HG02852 (cell line): ENCODE measurements at regions not wholly inside any gene's neighbourhood (a gene's known extent, or its start where the extent isn't known, plus 50 kb on each side); places are given as distances from the start of the nearest gene placed in this dataset.
"Not testable (repeated sequence)": the region's sequence is repeated elsewhere in the genome, so short reads cannot be mapped to it uniquely, and the experiment has no call there.

ENCODE experiments used
- ATAC-seq: cut with Tn5 transposase; IDR thresholded peaks from one replicate; pipeline ENCODE4 v1.9.1; 2021; ENCODE audit warnings: mild to moderate bottlenecking, moderate library complexity; ENCODE audit not compliant: unreplicated experiment

DNA sequence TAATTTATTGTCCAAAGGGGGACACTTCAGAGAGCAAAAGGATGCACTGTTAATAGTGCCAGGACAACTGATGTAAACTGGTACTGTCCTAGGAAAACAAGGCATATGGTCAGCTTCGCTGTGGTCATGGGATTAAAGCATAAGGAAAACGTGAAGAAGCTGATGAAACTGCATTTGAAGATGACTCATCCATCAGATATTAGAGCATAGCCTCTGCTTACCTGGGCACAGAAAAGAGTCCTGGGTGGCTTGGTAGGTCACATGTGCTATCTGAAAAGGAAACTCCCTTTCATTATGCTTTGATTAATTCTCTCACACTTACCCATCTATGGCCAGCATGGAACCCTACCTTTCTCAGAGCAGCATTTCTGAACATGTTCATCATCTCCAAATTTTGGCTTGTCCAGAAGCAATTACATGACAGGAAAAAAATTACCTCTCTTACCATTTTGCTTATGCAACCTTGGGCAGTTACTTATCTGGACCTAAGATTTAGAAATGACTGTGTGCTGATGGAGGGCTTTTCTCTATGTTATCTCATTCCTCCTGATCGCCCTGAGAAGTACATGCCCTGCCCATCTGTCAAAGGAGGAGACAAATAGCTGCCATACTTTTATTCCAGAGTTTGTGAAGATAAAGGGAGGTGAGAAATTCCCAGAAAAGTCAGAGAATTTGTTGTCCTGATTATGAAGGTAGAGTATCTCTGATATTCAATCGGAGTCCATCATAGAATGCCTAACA is 275.3 kb upstream of the SLC14A2 start:
- ATAC-seq, result no peak

DNA sequence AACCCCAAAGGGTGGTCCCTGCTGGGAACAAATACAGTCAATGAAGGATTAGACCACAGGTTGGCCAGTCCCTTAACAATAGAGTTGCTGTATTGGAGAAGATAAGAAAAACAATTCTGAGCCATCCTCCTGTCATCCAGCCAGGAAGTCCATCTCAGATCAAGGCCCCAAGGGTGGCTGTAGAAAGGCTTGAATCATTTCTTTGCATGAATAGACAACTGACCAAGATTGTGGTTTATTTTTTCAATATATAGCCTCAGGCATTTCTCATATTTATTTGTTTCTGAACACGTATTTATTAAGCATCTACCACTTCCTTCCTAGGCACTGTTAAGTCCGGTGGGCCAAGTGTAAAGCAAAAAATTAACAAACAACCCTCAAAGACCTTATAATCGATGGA is 274.4 kb upstream of the SLC14A2 start:
- ATAC-seq, result no peak

DNA sequence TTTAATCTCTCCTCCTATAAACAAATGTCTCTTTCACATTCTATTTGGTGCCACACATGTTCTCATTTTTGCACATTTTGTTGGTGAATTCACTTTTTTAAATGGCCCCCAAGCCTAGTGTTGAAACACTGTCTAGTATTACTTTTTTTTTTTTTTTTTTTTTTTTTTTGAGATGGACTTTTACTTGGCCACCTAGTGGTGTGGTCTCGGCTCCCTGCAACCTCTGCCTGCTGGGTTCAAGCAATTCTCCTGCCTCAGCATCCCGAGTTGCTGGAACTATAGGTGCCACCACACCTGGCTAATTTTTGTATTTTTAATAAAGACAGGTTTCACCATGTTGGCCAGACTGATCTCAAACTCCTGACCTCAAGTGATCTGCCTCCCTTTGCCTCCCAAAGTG is 273.8 kb upstream of the SLC14A2 start:
- no peak for ATAC-seq

DNA sequence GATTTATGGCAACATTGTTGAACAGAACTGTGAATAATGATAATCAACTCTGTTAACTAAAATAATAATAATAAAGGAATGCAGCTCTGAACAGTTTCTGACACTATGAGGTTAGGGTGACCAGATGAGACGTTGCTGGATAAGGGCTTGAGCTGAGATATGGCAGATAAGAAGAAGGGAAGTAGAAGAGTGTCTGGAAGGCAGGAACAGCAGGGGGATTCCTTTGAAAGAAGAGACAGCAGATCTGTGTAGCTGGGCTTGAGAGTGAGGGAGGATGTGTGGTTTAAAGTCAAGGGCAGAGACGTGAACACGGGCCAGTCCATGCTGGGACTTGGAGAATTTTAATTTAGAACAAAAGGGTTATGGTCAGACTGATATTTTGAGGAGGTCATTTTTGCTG is 273.1 kb upstream of the SLC14A2 start:
- ATAC-seq, result no peak

DNA sequence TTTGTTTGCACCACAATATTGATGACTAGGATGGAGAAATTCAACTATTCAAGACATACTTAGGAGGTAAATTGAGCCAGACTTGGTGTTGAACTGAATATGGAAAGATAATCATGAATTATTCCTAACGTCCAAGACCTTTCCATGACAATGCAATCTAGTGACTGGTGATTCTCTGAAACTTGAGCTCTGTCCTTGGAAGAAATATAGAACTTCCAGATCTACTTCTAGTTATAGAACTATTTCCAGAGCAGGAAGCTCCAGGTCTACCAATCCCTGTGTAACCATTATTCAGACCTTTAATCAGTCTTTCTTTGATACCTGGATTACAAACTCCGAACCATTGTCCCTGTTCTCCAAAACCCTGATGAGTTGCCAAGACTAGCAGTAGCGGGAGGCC is 272.6 kb upstream of the SLC14A2 start:
- no peak for ATAC-seq

DNA sequence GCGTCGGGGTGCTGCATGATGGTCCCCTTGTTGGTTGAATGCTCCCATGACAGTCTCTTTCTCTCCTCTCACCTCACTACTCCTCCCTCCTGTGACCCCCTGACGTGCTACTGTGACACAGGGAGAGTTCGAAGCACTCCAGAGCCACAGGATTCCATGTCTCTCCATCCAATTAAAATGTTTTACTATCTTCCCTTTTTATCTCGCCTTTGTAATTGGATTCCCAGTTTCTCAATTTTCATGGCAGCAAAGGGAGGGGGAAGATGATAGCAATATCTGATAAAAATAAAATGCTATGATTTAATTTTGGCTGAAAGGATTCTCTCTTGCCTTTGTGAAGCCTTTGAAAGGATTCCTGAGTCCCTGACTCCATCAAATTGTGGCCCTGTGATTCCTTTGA is 271.9 kb upstream of the SLC14A2 start:
- no peak for ATAC-seq

DNA sequence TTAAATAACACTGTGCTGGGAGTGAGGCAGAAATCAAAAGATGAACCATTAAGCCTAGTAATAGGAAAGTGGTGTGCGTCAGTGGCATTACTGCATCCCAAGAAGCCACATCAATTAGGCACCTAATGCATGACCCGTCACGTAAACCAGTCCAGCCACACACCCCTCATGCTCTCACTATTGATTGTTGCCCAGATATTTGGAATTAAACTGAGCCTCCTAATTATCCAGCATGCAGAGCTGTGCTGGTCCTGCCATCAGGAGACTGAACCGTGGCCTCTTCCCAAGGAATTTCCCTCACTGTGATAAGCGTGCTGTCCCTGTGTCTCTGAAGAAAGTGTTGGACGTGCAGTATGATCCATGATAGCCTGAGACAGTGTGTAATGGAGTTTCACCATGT is 270.6 kb upstream of the SLC14A2 start:
- not testable (repeated sequence) for ATAC-seq

DNA sequence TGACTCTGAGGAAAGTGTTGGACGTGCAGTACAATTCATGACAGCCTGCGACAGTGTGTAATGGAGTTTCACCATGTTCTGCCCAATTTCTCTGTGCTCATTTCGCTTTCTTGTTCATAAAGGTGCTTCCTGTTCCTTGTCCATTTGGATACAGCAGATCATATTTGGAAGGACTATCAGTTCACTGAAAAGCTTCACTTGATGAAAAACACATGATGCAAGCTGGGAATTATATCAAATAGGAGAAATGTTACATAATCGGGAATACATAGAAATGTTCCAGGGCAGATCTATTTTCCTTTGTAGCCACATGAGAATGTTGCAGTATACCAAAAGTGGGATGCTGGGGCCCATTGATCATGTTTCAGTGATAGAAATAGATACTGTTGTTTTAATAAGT is 266.3 kb upstream of the SLC14A2 start:
- ATAC-seq, result no peak

DNA sequence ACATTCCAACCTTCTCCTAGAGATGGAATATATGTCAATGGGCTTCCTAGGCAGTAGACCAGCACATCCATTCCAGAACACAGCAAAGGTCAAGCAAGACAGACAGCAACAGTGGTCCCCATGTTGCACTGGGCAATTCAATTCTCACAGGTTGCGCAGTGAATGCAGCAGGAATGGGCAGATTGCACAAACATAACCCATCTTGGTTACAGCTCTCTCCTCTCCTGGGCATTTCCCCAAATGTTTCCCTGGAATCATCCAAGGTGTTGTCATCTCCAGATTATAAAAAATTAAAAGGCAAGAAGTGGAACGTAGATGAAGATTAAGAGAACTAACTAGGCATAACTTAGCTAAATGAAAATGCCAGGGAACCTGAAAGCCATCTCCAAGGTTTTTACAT is 265.8 kb upstream of the SLC14A2 start:
- ATAC-seq, result no peak

DNA sequence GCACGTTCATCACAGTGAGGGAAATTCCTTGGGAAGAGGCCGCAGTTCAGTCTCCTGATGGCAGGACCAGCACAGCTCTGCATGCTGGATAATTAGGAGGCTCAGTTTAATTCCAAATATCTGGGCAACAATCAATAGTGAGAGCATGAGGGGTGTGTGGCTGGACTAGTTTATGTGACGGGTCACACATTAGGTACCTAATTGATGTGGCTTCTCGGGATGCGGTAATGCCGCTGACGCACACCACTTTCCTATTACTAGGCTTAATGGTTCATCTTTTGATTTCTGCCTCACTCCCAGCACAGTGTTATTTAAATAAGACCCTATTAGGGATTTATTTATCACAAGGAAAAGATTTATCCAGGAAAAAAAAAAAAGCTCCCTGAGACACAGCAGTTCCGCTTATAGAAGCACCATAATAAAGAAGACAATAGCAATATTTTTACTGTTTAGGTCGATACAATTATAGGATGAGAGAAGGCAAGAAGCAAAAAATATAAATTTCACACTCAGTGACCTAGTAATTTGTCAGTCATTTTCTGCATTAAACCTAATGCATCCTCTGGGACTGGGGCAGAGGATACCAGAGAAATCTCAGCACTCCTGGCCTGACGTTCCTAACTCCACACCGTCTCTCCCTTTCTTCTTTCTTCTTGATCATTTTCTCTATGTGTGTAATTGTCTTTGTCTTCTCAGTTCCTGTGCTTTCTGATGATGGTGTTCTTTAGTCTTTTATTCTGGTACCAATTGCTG is 264.7 kb upstream of the SLC14A2 start:
- ATAC-seq, result no peak

DNA sequence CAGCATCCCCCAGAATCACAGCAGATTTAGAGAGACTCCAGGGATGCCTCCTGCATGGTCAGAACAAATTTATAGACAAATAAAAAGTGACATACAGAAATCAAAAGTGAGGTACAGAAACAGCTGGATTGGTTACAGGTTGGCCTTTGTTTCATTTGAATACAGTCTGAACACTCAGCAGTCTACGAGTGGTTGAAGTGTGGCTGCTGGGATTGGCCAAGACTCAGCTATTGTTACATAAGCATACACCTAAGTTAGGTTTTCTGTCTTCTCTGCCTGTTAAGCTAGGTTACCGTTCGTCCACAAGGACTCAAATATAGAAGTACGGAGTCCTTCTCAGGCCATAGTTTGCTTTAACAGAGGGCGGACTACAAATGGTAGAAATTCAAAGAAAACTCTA is 262.4 kb upstream of the SLC14A2 start:
- ATAC-seq, result no peak

DNA sequence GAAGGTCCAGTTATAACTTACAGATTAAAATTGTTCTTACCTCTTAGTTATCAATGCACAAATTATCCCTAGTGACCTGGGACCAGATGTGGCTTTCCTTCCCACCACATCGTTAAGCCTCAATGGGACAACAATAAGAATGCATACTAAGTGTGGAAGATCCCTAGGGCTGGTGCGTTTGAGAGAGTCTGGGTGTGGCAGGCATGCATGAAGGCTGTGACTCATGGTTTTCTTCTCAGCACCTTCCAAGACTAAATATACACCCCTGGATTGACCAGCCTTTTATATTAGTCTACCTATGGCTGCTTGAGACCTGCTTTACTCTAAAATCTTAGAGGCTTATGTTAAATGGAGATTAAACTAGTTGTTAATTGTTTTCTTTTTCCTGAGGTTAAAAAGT is 261.7 kb upstream of the SLC14A2 start:
- ATAC-seq, result no peak

DNA sequence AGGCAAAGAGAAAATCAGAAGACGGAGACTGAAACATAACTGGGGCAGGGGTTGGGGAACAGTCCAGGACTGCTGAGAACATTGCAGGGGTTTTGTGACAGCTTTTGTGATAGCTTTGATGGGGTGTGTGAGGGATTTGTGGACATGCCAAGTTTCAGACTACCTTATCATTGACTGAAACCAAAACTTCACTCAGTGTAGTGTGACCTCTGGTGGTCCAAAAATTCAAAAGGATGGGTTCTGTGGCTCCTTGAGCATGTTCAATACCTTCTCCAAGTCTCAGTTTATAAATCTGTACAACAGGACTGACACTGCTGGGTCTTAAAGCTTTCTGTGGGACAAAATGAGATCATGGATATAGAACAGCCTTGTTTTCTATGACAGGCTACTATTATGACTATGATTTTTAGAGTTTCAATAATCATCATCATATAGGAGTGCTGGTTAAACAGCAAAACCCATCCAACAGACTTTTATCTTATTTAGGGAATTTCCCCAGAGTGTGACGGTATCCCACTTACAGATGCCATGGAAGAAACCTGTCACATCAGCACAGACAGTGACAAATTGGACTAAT is 259.2 kb upstream of the SLC14A2 start:
- ATAC-seq, result no peak

DNA sequence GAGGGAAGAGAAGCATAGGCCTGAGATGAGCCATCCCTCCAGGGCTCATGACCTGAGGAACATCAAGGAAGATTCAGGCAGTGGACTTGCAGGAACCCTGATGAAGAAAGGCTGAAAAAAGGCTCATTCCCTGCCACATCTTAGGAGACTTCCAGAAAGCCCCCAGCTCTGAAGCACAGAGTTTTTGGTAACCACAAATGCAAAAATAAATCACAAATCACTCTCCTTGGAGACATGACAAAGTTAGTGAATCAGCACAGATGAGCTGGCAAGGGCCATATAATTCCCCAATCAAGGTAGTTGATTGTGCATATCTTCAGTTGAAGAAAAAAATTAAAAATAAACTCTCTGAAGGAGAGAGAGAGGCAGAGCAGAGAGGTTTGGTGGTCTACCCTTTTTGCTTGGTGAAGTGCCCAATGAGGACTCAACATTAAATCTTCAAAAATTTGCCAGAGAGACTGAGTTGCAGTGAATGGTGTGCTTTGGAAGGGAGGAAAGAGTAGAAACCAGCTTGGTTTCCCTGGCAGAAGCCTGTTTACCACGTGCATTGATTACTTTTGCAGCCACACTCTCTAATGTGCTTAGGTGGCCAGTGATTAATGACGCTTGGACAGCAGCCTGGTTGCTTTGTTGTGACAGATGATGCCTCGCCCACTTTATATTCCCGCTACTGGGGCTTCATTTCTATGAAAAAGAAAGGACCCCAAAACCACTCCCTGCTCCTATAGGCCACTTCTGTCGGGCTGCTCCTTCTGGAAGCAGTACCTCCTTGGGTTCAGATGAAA is 257.4 kb upstream of the SLC14A2 start:
- no peak for ATAC-seq

DNA sequence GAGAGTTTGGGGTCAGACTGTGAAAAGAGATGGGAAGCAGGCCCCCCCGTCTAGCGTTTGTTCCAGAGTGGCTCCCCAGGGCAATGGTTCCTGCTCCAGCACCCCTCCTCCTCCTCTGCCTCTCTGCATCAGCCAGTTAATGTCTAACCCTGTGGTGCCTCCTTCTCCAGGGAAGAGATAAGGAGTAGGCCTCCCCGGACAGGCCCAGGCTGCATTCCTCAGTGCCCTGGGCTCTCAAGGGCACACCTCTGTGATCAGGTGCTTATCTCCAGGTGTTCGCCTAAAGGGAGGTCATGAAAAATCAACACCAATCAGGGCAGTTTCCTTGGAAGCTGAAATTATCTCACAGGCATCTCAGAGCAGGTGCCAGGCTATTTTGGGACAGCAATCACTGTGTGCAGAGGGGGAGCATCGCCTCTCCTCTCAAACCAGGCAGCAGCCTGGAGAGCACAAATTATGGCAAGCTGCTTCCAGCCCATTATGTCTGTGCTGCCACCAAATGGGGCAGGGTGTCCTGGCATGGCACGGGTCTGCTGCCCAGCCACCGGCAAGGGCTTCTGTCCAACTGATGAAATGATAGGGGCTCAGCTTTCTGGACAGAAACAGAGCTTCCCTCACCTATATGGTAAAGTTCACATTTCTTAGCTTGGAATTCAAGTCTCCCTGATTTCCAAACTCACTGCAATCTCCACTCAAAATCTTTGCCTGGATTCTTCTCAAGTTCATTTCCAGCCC is 255.8 kb upstream of the SLC14A2 start:
- no peak for ATAC-seq

DNA sequence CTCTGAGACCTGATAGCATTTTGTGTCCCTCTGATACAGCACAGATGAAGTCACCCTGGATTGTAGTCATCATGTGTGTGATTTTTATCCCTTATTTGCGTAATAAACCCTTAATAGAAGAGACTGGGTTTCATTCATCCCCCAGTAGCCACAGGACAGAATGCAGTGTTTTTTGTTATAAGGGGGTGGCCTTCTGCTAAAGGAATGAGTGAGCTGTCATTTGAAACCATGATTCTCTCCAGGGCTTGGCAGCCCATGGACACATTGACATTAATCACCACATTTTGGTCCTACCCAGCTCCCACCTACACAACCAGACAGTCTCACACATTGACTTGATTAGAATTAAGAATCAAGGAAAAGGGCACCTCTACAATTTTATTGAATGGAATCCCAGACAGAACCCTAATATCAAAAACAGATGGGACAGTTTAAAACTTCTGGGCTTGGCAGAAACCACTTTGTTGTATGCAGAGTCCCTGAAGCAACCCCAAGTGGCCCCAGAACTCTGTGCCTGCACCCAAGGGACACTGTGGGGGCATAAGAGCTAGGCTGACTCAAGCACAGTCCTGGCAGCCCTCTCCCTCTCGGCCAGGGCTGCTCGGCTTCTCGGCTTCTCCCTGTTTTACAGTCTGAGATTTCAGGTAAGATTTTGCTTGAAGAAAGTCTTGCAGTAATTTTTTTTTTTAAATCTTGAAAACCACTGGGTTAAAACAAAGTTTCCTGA is 254.0 kb upstream of the SLC14A2 start:
- no peak for ATAC-seq

DNA sequence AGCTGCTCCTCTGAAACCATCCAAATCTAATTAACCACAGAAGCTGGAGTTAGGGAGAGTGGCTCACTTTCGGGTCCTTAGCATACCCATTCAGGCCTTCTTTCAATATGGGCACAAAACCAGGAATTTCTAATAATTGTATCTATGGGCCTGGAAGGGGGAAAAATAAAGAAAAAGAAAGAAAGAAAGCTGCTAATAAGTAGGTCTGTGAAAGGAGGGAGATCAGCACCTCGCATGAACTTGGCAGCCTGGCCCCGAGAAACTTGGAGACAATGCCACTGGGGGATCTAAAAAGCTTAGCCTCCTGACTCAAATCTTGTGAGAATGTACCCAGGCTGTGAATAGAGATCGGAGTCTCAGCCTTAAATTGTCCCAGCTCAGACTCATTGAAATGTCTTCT is 252.1 kb upstream of the SLC14A2 start:
- ATAC-seq, result no peak

DNA sequence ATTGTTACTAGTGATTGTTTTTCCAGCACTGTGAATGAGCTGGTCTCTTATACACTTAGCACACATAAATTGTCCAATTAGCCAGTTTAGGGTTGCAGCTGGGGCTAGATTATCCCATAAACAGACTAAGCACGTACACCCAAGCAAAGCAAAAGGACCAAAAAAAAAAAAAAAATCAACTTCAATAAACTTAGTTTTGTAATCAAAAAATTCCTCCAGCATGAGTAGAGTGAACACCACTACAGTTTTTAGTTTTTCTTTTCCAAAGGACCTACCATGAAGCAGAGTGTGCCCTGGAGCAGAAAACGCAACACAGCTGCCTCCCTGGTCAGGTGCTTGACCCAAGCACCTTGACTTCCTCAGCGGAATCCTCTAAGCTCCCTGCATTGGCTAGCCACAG is 249.4 kb upstream of the SLC14A2 start:
- ATAC-seq, result no peak

DNA sequence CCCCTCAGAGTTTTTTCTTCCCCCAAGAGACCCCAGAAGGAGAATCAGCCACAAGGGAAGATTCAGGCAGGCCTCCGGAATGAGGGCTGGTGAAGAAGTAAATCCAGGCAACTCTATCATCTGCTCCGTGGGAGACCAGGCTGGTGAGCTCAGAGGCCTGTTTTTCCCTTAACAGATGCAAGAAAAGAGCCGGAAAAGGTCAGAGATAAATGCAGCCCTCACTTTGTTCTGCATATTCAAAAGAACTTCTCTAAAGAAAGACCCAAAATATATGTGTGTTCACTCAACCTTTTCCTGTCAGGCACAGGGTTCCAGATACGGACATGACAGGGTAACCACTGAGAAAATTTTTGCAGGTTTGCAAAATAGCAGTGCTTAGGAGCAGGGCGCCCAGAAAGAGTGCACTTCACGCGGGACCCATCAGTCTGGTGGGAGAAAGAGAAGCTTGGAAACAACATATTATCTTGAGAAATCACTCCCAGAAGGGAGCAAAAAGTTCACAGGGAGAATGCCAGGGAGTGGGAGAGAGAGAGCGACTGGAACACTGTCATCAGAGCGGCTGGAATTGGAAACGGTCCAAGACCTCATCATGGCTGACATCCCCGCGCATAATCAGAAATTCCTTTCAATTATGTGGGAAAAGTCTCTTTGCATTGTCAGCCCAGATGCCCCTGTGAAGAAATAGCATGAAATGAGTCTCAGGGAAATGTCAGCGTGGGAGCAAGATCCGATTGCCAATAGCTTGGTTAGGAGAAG is 244.8 kb upstream of the SLC14A2 start:
- no peak for ATAC-seq
